Stimulated activated CD8-positive, alpha-beta memory T cell treated with anti-CD3 and anti-CD28 coated beads, Interleukin-7, amount 100 ng/mL, for 1 hour (primary cell): ENCODE measurements at regions not wholly inside any gene's neighbourhood (a gene's known extent, or its start where the extent isn't known, plus 50 kb on each side); places are given as distances from the start of the nearest gene placed in this dataset.
"Not testable (repeated sequence)": the region's sequence is repeated elsewhere in the genome, so short reads cannot be mapped to it uniquely, and the experiment has no call there.

Experiments used
- DNase-seq, 2 donors: peaks; one replicate each; pipeline ENCODE4 v3.0.0-alpha.2; 2020; ENCODE audit warnings: low read depth in 2 of 2

DNA sequence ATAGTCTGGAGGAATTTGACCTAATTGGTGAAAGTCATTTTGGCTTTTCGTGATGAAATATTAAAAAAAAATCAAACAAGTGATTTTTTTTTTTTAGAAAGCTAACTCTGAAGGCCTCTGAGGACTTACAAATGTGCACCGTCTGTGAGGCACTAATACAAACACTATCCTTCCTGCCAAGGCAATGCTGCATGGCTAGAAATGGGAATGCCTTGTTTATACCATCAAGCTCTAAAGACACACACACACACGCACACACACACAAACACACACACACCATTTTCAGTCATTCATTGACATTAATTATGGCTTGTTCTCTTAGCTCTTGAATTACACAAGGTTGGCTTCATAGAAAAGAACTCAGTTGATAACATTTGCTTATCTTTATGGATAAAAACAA, 1242.0 kb upstream of the ACVR2A start:
- DNase-seq = no peak

DNA sequence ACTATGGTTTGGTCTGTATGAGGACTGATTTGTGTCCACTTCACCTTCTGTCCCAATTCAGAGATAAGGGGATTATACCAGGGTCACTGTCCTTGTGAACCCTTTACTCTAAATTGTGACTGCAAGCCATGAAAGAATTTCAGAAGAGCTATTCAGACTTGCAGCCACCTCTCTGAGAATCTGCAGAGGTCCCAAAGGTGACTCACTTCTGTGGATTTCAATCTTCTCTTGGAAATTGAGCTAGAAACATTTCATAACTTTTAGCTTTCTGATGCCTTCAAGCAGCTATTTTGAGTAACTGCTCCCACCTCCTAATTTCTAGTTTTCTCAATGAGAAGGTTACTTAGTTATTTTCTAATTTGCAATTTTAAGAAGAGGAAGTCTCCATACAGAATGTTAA, 1242.4 kb upstream of the ACVR2A start:
- DNase-seq = no peak

DNA sequence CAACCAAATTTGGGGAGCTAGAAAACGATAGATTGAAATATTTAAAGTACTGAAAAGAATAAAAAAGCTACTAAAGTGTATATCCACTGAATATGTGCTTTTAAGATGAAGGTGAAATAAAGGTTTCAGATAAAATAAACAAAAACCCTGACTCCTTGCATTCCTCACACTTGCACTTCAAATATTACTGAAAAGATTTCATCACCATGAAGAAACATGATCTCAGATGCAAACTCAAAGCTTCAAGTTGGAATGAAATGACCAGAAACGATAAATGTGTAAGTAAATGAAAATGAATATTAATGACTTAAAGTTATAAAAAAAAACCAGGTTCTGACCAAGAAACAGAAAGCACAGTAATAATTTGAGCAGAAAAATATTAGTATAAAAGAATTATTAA, 1246.0 kb upstream of the ACVR2A start:
- no peak for DNase-seq

GRCh38 chr2:146597291-146597690, 1247.5 kb upstream of the ACVR2A start:
- DNase-seq = no peak

DNA sequence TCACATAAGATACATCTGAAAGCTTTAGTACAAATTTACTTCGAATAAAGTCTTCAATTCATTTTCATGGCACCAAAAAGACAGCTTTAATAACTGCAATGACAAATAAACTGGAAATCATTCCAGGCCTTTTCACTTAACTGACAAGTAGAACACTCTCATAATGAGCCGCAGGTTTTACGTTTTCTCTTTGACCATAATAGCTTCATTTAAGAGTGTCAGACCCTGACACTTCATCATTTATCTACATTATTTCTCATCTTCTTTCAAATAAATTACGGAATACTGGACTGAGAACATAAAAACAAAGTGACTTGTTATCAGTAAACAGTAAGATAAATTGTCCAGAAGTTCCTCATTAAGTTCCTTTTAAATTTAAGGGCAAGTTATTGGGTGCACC, 1252.9 kb upstream of the ACVR2A start:
- DNase-seq = no peak

DNA sequence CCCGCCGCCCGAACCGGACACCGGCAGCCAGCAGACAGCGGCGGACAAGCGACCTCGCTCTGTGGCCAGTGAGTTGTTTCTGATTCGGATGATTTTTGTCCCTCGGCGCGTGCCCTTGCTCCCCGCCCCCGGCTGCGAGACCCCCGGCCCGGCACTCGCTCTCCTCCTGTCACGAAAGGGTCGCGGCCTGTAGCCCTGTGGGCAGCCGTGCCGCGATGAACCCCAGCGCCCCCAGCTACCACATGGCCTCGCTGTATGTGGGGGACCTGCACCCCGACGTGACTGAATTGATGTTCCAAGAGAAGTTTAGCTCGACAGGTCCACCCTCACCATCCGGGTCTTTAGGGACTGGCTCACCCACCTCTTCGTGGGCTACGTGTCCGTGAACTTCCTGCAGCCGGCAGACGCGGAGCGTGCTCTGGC, 1257.5 kb upstream of the ACVR2A start:
- no peak for DNase-seq

DNA sequence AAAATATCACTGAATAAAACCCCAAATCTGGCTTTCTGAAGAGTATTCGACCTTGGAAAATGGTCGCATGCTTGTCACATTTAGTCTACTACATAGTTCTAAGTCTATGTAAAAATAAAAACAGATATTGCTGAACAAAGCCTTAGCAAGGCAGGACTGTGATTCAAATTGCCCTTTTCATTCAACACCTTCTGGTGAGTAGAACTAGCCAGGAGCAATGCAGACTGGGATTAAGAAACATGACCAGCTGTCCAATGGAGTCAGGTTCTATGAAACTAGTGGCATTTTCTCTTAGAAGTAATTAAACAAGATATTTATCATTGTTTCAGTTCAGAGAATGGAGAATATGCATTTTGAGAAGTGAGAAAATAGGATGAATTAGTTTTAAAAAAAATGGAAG, 1260.5 kb upstream of the ACVR2A start:
- DNase-seq = no peak

GRCh38 chr2:146579147-146579930, 1265.5 kb upstream of the ACVR2A start:
- no peak for DNase-seq

DNA sequence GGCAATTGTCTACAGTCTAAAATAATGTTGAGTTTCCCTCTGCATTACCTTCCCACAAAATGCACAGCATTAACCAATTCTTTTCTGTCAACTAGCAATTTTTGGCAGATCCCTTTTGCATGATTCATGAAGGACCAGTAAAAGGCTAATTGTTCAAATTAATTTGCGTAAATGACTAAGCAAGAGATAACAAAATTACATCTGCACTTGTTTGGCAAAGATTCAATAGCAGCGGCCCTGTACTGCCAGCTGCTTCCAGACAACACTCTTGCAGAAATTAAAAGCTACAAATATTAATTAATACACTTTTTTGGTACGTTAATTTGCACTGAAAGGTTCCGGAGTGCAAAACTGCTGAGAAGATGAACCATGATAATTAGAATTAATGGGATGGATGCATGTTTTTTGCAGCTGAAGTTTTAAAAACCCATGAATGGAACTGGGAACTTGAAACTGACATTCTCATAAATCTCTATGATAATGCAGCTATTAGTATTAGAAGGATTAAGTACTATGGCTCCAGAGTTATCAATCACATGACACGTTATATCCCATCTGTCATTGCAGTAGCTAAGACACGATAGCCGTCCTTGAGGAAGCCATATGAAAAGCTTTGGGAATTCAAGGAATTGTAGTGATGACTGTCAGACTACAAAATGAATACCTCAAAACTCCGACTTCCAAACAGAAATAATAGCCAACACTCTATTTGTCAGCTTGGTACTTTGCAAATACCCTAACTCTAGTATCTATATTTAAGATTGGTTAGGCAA, 1268.3 kb upstream of the ACVR2A start:
- DNase-seq = no peak

DNA sequence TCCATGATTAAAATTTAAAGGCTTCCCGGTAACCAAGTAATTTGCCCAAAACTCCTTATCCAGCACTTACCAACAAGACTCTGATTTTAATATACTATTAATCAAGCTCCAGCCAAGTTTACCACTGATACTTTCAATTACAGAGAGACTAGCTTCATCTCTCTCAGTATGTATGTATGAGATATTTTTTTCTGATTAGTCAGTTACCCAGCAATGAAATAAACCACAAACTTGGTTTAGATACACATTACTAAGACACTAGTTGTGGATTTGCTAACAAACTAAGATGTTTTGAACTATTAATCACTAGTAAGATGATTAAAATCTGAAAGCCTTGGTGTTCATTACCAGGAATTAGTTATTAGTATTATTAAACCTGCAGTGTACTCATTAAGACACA, 1272.2 kb upstream of the ACVR2A start:
- DNase-seq = no peak

DNA sequence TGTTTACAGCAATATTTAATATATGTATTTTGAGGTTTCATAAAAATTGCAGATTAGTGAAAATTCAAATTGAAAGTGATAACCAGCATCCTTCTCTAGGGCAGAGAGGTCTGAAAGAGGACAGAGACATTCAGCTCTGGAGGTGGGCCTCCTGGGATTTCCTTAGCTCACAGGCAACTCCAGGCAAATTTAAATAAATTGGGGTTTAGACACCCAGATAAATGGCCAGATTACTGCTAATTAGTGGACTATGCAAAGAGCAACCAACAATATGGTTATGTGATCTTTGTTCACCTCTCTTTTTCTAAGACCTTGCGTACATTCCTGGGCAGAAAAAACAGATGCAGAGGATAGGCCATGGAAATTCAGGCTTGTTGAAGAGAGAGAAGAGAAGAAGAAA, 1282.8 kb upstream of the ACVR2A start:
- DNase-seq = no peak

- DNase-seq = no peak
Measured at GRCh38 chr2:146547236-146547635, 1297.6 kb upstream of the ACVR2A start.

GRCh38 chr2:146544701-146545100, 1300.1 kb upstream of the ACVR2A start:
- DNase-seq = no peak

DNA sequence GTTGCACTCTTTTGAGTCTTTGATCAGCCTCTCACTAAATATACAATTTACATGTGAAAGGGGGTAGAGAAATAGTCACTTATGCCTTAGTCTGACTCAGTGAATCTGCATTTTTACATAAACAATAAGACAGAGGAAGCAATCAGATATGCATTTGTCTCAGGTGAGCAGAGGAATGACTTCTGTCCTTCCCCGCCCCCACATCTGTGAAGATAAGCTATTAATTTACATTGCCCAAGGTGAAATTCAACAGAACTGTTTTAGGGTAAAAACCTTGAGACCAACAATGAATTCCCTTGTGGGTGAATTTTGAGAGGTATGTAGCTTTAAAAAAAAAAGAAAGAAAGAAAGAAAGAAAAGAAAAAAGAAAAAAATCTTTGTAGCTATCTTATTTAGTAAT, 1302.9 kb upstream of the ACVR2A start:
- DNase-seq = no peak

- no peak for DNase-seq
Measured at GRCh38 chr2:146540271-146540932, 1304.4 kb upstream of the ACVR2A start.

- DNase-seq = not testable (repeated sequence)
Measured at GRCh38 chr2:146539739-146540138, 1305.1 kb upstream of the ACVR2A start.

GRCh38 chr2:146537477-146537876, 1307.4 kb upstream of the ACVR2A start:
- DNase-seq = no peak

DNA sequence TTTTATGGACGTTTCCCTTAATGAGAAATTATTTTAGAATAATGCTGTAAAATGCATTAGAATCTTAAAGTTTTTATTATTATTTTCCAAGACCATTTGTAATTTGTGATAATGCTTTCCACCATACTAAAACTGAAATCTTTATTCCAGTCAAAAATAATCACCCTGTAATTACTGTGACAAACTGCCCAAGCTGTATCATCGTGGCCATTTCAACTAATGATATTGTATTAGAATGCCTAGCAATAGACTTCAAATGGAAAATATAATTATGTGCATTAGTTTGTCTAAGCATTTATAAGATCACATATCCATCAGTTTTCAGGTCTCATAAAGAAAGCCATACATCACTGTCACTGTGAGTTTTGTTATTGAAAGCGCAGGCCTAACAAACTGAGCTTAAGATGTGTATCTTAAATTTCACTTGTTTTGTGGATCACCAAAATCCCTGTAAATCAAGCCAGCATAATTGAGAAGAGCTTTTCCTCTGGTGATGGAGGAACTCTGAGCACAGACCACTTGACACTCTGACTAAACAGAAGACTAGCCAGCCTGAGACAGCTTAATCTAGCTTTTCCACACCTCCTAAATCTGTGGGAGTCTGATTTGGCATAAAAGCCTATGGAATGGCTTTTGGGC, 1312.2 kb upstream of the ACVR2A start:
- DNase-seq = no peak

DNA sequence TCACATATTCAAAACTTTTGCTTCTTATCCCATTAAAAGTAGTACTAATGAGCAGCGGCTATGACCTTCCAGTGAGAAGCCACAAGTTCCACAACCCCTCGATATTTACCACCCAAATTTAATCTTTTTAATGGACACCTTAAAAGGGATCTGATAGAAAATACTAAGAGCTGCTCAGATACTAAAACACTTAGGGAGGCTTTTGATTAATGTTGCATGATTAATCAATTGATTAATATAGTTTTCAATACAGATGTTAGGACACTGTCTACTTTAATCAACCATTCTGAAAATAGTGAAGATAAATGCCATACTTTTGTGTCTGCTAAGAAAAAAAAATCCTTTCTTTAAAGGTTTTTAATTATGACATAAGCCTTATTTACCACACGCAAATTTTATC, 1312.8 kb upstream of the ACVR2A start:
- no peak for DNase-seq

GRCh38 chr2:146530886-146531285, 1313.9 kb upstream of the ACVR2A start:
- DNase-seq = no peak

DNA sequence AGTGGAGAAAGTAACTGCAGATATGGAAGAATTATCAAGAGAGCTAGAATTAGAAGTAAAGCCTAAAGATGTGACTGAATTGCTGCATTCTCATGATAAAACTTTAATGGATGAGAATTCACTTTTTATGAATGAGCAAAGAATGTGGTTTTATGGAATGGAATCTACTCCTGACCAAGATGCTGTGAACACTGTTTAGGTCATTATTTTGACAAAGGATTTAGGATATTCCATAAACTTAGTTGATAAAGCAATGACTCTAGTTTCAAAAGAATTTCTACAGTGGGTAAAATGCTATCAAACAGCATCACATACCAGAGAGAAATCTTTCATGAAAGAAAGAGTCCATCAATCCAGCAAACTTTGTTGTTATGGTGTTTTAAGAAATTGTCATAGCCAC, 1317.7 kb upstream of the ACVR2A start:
- no peak for DNase-seq

DNA sequence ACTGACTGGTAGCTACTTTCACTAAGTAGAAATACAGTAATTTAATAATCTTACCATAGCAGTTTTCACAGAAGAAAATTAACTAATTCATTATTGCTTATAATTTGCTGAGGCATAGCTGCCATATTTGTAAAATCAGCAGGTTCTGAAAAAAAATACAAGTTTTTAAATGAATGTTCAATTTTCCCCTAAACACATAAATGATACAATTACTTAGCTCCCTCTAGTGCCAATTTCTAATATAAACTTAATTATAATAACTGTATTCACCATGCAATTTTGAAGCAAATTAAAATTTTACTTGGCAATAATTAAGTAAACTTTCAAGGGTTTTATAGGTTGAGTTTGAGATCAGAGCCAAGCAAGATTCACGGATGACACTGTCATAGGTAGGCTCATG, 1321.6 kb upstream of the ACVR2A start:
- DNase-seq = no peak
